ENCODE measurements at regions not wholly inside any gene's neighbourhood (a gene's known extent, or its start where the extent isn't known, plus 50 kb on each side); places are given as distances from the start of the nearest gene placed in this dataset.

DNA sequence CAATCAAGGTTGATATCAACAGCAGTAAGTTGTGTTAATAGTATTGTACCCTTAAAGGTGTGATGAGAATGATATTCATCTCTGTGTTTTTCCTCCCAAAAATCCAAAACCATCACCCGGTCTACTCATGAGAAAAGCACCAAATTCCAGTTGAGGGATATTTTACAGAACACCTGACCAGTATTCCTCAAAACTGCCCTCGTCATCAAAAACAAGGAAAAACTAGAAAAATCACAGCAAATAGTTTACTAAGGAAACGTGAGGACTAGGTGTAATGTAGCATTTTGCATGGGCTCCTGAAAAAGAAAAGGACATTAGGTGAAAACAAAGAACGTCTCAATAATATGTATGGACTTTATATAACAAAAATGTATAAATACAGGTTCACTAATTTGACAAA, 394.4 kb upstream of the NRSN1 start:
- ATAC-seq (ENCODE audit: insufficient read depth, low read depth) (no peak), DNase-seq (no peak)
- H3K27me3 ChIP-seq (ENCODE audit: insufficient read depth, low read length, poor library complexity) = no peaks in the 10 kb centered on the region
- H3K27ac ChIP-seq (ENCODE audit: low read length) = no peak overlapping the region
- H3K9me3 ChIP-seq (ENCODE audit: insufficient read depth, low read length, severe bottlenecking) = no peaks in the 10 kb centered on the region
- H2AFZ ChIP-seq (ENCODE audit: low read depth, low read length) = no peak overlapping the region
- no peaks in the 10 kb centered on the region for H3K36me3 ChIP-seq (ENCODE audit: insufficient read depth, low read length)
- H4K20me1 ChIP-seq (ENCODE audit: insufficient read depth, low read length) = no peaks in the 10 kb centered on the region
- no peak overlapping the region for H3K4me3 ChIP-seq (ENCODE audit: low read depth in 1 of 2, low read length in 2 of 2)
- no peak overlapping the region for H3K9ac ChIP-seq (ENCODE audit: low read depth, low read length)
- TF ChIP-seq EZH2 (IDR thresholded peaks at IDR 0.05; ENCODE audit: borderline replicate concordance, low read depth, low read length, severe bottlenecking) = no peak
- TF ChIP-seq, protein P1, sequence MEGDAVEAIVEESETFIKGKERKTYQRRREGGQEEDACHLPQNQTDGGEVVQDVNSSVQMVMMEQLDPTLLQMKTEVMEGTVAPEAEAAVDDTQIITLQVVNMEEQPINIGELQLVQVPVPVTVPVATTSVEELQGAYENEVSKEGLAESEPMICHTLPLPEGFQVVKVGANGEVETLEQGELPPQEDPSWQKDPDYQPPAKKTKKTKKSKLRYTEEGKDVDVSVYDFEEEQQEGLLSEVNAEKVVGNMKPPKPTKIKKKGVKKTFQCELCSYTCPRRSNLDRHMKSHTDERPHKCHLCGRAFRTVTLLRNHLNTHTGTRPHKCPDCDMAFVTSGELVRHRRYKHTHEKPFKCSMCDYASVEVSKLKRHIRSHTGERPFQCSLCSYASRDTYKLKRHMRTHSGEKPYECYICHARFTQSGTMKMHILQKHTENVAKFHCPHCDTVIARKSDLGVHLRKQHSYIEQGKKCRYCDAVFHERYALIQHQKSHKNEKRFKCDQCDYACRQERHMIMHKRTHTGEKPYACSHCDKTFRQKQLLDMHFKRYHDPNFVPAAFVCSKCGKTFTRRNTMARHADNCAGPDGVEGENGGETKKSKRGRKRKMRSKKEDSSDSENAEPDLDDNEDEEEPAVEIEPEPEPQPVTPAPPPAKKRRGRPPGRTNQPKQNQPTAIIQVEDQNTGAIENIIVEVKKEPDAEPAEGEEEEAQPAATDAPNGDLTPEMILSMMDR (IDR thresholded peaks at IDR 0.05; ENCODE audit: borderline replicate concordance, extremely low read depth, low read length, poor library complexity, severe bottlenecking) = no peak
- no peaks in the 10 kb centered on the region for H3K4me1 ChIP-seq (ENCODE audit: insufficient read depth, low read length)
- no peak overlapping the region for H3K4me2 ChIP-seq (ENCODE audit: insufficient read depth, low read length)
- H3K79me2 ChIP-seq (ENCODE audit: insufficient read depth, low read length) = no peaks in the 10 kb centered on the region

DNA sequence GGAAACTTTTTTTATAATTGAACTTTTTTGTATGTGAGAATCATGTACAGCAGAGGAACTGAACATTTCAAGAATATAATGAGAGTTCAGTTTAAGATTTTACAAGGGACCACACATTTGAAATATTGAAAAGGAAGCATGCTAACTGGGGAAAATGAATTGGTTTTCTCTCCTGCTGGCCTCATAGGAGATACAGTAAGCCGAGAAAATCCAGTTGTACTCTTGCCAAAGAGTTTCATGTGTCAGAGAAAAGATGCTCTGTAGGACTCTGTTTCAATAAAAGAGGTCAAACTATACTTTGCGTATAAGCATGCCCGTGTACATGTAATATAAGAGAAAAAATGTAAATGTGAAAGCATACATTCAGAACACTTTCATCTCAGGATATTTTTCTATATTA, 393.5 kb upstream of the NRSN1 start:
- H3K9me3 ChIP-seq (ENCODE audit: insufficient read depth, low read length, severe bottlenecking) = no peaks in the 10 kb centered on the region
- no peak overlapping the region for H3K4me2 ChIP-seq (ENCODE audit: insufficient read depth, low read length)
- H3K27me3 ChIP-seq (ENCODE audit: insufficient read depth, low read length, poor library complexity) = peaks cover 4% of the 10 kb centered on the region
- no peak overlapping the region for H3K27ac ChIP-seq (ENCODE audit: low read length)
- H2AFZ ChIP-seq (ENCODE audit: low read depth, low read length) = no peak overlapping the region
- H3K79me2 ChIP-seq (ENCODE audit: insufficient read depth, low read length) = no peaks in the 10 kb centered on the region
- no peaks in the 10 kb centered on the region for H4K20me1 ChIP-seq (ENCODE audit: insufficient read depth, low read length)
- no peak for ATAC-seq (ENCODE audit: insufficient read depth, low read depth)
- H3K9ac ChIP-seq (ENCODE audit: low read depth, low read length) = no peak overlapping the region
- no peak overlapping the region for H3K4me3 ChIP-seq (ENCODE audit: low read depth in 1 of 2, low read length in 2 of 2)
- TF ChIP-seq, protein P1 (IDR thresholded peaks at IDR 0.05; ENCODE audit: borderline replicate concordance, extremely low read depth, low read length, poor library complexity, severe bottlenecking) = no peak
- no peak for TF ChIP-seq EZH2 (IDR thresholded peaks at IDR 0.05; ENCODE audit: borderline replicate concordance, low read depth, low read length, severe bottlenecking)
- H3K4me1 ChIP-seq (ENCODE audit: insufficient read depth, low read length) = no peaks in the 10 kb centered on the region
- no peaks in the 10 kb centered on the region for H3K36me3 ChIP-seq (ENCODE audit: insufficient read depth, low read length)
- DNase-seq = no peak

DNA sequence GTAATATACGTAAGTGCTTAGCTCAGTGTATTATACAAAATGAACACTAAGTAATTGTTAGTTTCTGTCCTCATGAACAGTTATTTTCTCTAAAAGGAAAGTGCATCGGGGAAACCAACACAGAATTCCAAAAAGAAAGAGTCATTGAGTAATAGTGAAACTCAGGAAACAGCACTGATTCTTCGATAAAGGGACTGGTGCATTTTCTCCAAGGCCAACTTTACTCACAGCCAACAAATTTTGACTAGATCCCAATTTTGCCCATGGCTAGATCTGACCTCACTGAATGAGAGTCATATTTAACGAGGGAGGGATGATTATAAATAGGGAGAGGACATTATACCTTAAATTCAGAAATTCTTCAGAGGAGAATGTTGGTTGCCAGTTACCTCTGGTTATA, 390.9 kb upstream of the NRSN1 start:
- no peaks in the 10 kb centered on the region for H4K20me1 ChIP-seq (ENCODE audit: insufficient read depth, low read length)
- DNase-seq = no peak
- H3K9ac ChIP-seq (ENCODE audit: low read depth, low read length) = no peak overlapping the region
- no peaks in the 10 kb centered on the region for H3K36me3 ChIP-seq (ENCODE audit: insufficient read depth, low read length)
- H3K27me3 ChIP-seq (ENCODE audit: insufficient read depth, low read length, poor library complexity) = peaks cover 4% of the 10 kb centered on the region
- no peak overlapping the region for H3K27ac ChIP-seq (ENCODE audit: low read length)
- H3K4me1 ChIP-seq (ENCODE audit: insufficient read depth, low read length) = no peaks in the 10 kb centered on the region
- H3K79me2 ChIP-seq (ENCODE audit: insufficient read depth, low read length) = no peaks in the 10 kb centered on the region
- no peaks in the 10 kb centered on the region for H3K9me3 ChIP-seq (ENCODE audit: insufficient read depth, low read length, severe bottlenecking)
- TF ChIP-seq, protein P1 (IDR thresholded peaks at IDR 0.05; ENCODE audit: borderline replicate concordance, extremely low read depth, low read length, poor library complexity, severe bottlenecking) = no peak
- TF ChIP-seq EZH2 (IDR thresholded peaks at IDR 0.05; ENCODE audit: borderline replicate concordance, low read depth, low read length, severe bottlenecking) = no peak
- no peak overlapping the region for H3K4me3 ChIP-seq (ENCODE audit: low read depth in 1 of 2, low read length in 2 of 2)
- no peak overlapping the region for H2AFZ ChIP-seq (ENCODE audit: low read depth, low read length)
- ATAC-seq (ENCODE audit: insufficient read depth, low read depth) = no peak
- no peak overlapping the region for H3K4me2 ChIP-seq (ENCODE audit: insufficient read depth, low read length)

DNA sequence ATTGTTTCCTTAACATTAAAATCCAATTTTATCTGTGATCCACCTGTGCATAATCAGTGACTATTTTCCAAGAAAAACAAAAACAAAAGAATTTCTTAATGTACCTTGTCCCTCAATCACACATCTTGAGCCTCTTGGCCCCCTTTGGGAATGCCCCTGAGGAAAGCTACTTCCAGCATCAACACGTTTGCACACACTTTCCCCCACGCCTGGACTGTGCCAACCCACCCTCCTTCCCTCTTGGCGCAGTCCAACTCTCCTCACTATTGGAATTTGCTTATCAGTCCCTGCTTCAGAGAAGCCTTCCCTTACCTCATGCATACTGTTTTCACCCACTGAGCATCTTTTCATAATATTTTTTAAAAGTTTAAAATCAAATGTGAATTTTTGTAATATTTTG, 389.4 kb upstream of the NRSN1 start:
- no peak overlapping the region for H3K27ac ChIP-seq (ENCODE audit: low read length)
- no peaks in the 10 kb centered on the region for H3K4me1 ChIP-seq (ENCODE audit: insufficient read depth, low read length)
- H3K4me2 ChIP-seq (ENCODE audit: insufficient read depth, low read length) = no peak overlapping the region
- no peak overlapping the region for H3K4me3 ChIP-seq (ENCODE audit: low read depth in 1 of 2, low read length in 2 of 2)
- no peak overlapping the region for H2AFZ ChIP-seq (ENCODE audit: low read depth, low read length)
- ATAC-seq (ENCODE audit: insufficient read depth, low read depth) = no peak
- no peaks in the 10 kb centered on the region for H3K36me3 ChIP-seq (ENCODE audit: insufficient read depth, low read length)
- DNase-seq = no peak
- no peaks in the 10 kb centered on the region for H3K79me2 ChIP-seq (ENCODE audit: insufficient read depth, low read length)
- peaks cover 4% of the 10 kb centered on the region for H3K27me3 ChIP-seq (ENCODE audit: insufficient read depth, low read length, poor library complexity)
- H4K20me1 ChIP-seq (ENCODE audit: insufficient read depth, low read length) = no peaks in the 10 kb centered on the region
- no peaks in the 10 kb centered on the region for H3K9me3 ChIP-seq (ENCODE audit: insufficient read depth, low read length, severe bottlenecking)
- H3K9ac ChIP-seq (ENCODE audit: low read depth, low read length) = no peak overlapping the region
- TF ChIP-seq EZH2 (IDR thresholded peaks at IDR 0.05; ENCODE audit: borderline replicate concordance, low read depth, low read length, severe bottlenecking) = no peak
- TF ChIP-seq, protein P1 (IDR thresholded peaks at IDR 0.05; ENCODE audit: borderline replicate concordance, extremely low read depth, low read length, poor library complexity, severe bottlenecking) = no peak

All from DND-41 (cell line).